ENCODE measurements at regions not wholly inside any gene's neighbourhood (a gene's known extent, or its start where the extent isn't known, plus 50 kb on each side); places are given as distances from the start of the nearest gene placed in this dataset.

DNA sequence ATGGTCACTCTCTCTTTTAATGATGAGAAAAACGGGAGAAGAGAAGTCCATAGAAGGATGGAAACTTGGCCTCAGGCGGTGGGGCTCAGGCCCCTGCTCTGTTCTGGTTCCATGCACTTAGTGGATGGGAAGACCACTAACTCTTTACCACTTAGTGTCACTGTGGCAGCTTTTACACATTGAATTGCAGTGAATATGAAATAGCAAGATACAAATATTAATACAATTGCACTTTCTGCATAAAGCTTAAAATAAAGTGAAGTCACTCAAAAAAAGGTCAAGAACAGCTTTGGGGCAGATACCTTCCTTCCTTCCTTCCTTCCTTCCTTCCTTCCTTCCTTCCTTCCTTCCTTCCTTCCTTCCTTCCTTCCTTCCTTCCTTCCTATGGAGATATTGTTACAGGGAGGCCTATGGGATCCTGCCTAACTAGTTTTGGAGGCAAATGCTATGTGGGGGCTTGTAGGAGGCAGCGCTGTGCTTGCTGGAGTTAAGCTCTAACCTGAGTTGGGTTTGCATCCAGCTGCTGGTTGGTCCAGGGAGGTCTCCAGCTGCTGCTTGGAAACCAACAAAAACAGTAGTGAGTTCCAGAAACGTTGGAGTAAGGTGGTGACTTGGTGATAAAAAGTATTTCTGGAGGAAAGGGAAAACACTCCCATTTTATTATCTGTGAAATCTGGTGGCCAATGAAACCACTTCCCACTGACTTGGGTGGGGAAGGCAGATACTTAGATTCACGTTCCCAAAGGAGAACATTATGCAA, 62.3 kb upstream of the NKX2-2 start:
- DNase-seq = no peak

DNA sequence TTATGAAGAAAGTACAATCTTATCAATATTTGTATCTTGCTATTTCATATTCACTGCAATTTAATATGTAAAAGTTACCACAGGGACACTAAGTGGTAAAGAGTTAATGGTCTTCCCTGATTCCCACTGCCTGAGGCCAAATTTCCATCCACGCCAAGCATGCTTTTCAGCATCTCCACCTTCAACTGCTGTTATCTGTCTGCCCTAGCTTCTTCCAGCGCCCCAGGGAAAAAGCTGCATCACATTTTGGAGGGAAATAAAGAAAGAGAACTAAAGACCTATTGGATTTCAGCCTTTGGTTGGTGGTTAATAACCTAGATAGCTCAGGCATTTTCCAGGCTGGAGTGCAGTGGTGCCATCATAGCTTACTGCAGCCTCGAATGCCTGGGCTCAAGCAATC, 61.3 kb upstream of the NKX2-2 start:
- DNase-seq = no peak

DNA sequence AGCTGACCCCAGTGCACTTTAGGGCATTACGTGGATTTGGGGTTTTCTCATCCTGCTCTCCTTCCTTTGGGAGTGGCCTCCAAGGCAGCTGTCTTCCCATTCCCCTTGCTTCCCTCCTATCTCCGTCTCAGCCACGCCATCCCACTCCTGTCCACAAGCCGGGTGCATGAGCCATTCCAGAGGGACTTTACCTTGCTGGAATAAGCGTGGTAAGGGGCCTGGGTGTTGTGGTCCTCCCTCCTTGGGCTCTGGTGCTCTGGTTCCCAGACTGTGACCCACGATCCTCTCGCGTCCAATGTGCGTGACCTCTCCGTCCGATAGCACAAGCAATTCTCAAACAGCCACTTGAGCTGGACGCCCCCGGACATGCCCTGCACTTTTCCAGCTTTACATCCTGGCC, 60.6 kb upstream of the NKX2-2 start:
- no peak for DNase-seq

DNA sequence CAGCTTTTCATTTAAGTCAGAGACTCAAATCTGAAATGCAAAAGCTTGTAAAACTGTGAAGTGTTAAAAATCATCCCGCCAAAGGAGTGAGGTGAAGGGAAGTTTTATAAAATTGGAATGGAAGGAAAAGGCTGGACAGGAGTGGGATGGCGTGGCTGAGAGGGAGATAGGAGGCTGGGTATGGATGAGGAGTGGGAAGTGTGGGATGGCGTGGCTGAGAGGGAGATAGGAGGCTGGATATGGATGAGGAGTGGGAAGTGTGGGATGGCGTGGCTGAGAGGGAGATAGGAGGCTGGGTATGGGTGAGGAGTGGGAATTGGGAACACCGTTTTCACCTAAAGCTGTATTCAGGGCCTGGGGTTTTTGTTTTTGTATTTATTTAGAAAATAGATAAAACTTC, 59.4 kb upstream of the NKX2-2 start:
- DNase-seq = no peak

DNA sequence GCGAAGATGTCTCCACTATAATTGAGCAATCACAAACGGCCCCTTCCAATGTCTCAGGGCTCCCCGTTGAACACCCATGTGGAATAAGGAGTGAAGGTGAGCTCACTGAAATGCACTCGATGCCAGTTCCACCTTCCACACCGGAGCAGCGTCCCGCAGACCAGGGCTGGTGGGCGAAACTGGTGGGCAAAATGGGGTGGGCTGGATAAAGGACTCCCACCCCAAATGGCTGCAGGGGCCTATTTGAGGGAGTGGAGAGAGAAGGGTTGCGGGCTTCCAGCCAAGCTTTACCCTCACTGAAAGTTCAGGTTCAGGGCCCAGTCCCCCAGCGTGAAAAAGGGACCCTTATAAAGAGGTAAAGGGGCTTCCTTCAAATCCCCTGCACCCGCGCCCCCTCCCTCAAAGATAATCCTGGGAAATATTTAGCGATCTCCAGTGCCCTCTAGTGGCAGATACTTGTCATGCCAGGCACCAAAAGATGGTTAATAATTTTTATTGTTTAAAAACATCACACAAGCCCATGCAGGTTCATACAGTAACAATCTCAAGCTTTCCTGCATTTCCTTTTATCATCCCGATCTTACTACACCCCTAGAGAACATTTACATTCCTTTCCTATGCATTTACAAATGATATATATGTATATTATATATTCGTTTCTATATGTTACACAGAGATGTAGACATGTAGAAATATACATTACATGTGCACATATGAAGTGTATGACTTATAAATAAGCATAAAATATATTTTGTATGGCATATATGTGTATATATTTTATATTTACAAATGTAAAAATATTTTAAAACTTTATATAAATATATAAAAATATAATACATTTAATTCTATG, 58.2 kb upstream of the NKX2-2 start:
- peak; percentile 9 for DNase-seq

DNA sequence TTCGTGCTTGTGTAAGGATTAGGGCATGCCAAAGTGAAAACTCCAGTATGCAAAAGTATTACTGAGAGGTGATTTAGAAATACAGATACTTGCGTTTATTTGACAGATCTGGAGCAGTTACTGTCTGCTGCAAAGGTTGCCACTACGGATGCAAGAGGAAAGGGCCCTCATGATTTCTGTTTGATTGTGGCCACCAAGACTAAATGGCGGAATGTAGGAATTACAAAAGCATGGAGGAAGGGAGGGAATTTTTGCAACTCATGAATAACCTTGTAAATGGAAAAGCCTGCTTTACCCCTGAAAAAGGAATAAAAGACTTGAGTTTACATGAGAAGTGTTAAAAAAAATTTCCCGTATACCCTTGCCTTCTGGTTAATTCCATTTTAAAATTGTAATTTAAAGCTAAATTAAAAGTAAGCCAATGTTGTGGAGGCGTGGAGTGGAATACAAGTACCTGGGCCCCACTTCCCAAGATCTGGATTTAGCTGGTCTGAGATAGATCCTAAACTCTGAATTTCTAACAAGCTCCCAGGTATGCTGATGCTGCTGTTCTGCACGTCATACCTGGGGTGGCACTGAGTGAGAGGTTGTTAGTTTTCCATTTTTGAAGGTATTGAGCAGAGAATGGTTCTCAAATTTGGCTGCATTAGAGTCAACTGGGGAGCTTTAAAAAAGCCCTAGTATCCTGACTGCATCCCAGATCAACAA, 56.6 kb upstream of the NKX2-2 start:
- no peak for DNase-seq

DNA sequence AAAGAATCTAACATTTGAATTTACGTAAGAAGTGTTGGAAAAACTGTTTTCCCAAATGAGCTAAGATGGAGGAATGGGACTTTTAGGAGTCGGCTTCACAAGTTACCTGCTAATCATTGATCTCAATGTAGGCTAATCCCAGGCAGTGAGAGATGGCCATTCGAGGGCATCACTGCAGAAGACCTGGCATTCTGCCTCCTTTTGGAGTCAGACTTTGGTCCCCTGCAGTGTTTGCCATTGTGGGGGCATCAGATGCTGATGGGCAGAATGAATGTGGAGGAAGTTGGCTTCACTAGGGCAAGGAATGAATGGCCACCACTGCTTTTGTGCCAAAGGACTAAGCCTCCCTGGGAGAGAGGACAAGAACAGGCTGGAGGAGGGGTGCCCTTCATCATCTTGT, 55.7 kb upstream of the NKX2-2 start:
- DNase-seq = no peak

DNA sequence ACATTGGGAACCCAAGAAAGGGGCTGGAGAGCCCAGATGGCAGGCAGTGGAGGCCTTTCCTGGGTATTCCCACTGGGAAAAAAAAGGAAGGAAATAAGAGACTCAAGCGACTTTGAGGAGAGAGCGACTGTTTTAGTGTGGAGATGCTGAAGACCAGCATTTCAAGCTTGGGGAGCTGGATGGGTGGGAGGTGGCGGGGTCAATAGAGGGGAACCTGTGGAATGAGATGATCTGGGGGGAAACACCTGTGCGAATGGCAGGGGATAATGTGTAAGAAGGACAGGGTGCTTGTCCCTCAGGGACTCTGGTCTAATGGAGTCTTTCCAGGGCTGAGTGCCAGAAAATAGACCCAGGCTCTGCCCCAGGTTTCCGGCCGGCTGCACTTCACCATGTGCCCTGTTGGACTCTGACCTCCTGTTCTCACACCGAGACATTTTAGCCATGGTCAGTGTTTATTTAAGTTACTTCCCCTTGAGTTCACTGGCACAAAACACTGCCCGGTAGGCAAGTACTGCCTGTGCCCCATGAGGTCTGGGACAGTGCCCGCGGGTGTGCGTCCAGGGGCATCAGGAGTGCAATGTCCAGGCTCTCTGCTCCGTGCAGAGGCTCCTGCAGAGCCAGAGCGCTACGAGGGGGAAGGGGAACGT, 50.4 kb upstream of the NKX2-2 start:
- DNase-seq = no peak
